Caco-2 (cell line): ENCODE measurements at regions not wholly inside any gene's neighbourhood (a gene's known extent, or its start where the extent isn't known, plus 50 kb on each side); places are given as distances from the start of the nearest gene placed in this dataset.

Experiments used
- BruUV-seq: library from RNA; stranded (reverse); fragments of 400-500 nt; replicated peaks from 2 replicates; lab custom pipeline; 2021; lab: Mats Ljungman, UMichigan
- CTCF ChIA-PET: fragments of 300-600 bp; sonication (Branson Sonifier 250); formaldehyde crosslinking; loops from one replicate; lab custom pipeline; 2022; ENCODE audit warnings: antibody characterized with exemption; lab: Charles Lee
- POLR2A ChIA-PET: fragments of 300-600 bp; sonication (Branson Sonifier 250); formaldehyde crosslinking; loops from one replicate; lab custom pipeline; 2022; ENCODE audit warnings: antibody characterized with exemption; lab: Charles Lee
- DNase-seq, 2 experiments: peaks; one replicate each; pipeline versions ENCODE4 v3.0.0 to v3.0.0-alpha.2; 2020 to 2022
- H3K27me3 ChIP-seq: replicated peaks from 2 replicates; pipeline ENCODE4 v1.6.0; 2011; ENCODE audit warnings: low read length; ENCODE audit not compliant: control insufficient read depth, insufficient read depth
- H3K36me3 ChIP-seq: 2 replicates; pipeline ENCODE4 v1.5.1; 2011; ENCODE audit warnings: low read length; ENCODE audit not compliant: control insufficient read depth, insufficient read depth
- H3K4me1 ChIP-seq: fragments of 250-450 bp; sonication (Bioruptor Pico); 2 replicates; pipeline ENCODE4 v1.5.1; 2020; ENCODE audit warnings: mild to moderate bottlenecking
- H3K4me3 ChIP-seq: 2 replicates; pipeline ENCODE4 v1.5.1; 2011; ENCODE audit warnings: low read depth, mild to moderate bottlenecking, control low read depth, low read length
- H3K9me3 ChIP-seq: fragments of 250-450 bp; sonication (Bioruptor Pico); 2 replicates; pipeline ENCODE4 v1.5.1; 2020; ENCODE audit warnings: mild to moderate bottlenecking, moderate library complexity
- H3K27ac Mint-ChIP-seq: one replicate; pipeline ENCODE4 v1.8.0; 2022; ENCODE audit warnings: mixed read lengths; ENCODE audit not compliant: unreplicated experiment
- H3K27me3 Mint-ChIP-seq: one replicate; pipeline ENCODE4 v1.8.0; 2022; ENCODE audit warnings: mixed read lengths; ENCODE audit not compliant: insufficient read depth, unreplicated experiment
- H3K36me3 Mint-ChIP-seq: one replicate; pipeline ENCODE4 v1.8.0; 2022; ENCODE audit warnings: mild to moderate bottlenecking, mixed read lengths; ENCODE audit not compliant: insufficient read depth, unreplicated experiment
- H3K4me1 Mint-ChIP-seq: one replicate; pipeline ENCODE4 v1.8.0; 2022; ENCODE audit warnings: low read depth, mixed read lengths; ENCODE audit not compliant: unreplicated experiment
- H3K4me3 Mint-ChIP-seq: one replicate; pipeline ENCODE4 v1.8.0; 2022; ENCODE audit warnings: mild to moderate bottlenecking, moderate library complexity, mixed read lengths; ENCODE audit not compliant: unreplicated experiment
- H3K9me3 Mint-ChIP-seq: one replicate; pipeline ENCODE4 v1.8.0; 2022; ENCODE audit warnings: mixed read lengths; ENCODE audit not compliant: unreplicated experiment
- CTCF ChIP-seq, 2 experiments: fragments of 200-600 bp in 1 of 2; IDR thresholded peaks; 1 replicate in 1 of 2; 2 replicates in 1 of 2; pipeline versions ENCODE4 v1.5.1 to v1.8.0; 2011 to 2022; ENCODE audit warnings: antibody characterized with exemption in 1 of 2, control low read depth in 1 of 2, inconsistent platforms in 1 of 2, low read depth in 1 of 2, low read length in 1 of 2, mild to moderate bottlenecking in 1 of 2, moderate library complexity in 1 of 2; ENCODE audit not compliant: insufficient read depth in 1 of 2, severe bottlenecking in 1 of 2, unreplicated experiment in 1 of 2
- intact Hi-C: fragments of 100-400 bp; cut with micrococcal nuclease; formaldehyde crosslinking; loops from one replicate; pipeline ENCODE4 v1.10.0; 2022; ENCODE audit not compliant: unreplicated experiment

- H3K36me3 Mint-ChIP-seq: no peaks in the 10 kb centered on the region
- Histone ChIP-seq H3K4me3 (no peak overlapping the region), H3K36me3 (no peaks in the 10 kb centered on the region), H3K9me3 (no peaks in the 10 kb centered on the region), H3K27me3 (no peaks in the 10 kb centered on the region), H3K4me1 (peaks cover 2% of the 10 kb centered on the region; the same call in 1 of the 2 replicates)
- no peak for TF ChIP-seq CTCF (IDR thresholded peaks at IDR 0.05; ENCODE audit: insufficient read depth in 1 of 2, low read depth in 1 of 2, low read length in 1 of 2, severe bottlenecking in 1 of 2, unreplicated experiment in 1 of 2)
- H3K27ac Mint-ChIP-seq: no peak overlapping the region
- intact Hi-C loops: no loop called here
- BruUV-seq: no TSS peak
- H3K27me3 Mint-ChIP-seq: no peaks in the 10 kb centered on the region
- DNase-seq: no peak
- no peak overlapping the region for H3K4me3 Mint-ChIP-seq
- no peaks in the 10 kb centered on the region for H3K9me3 Mint-ChIP-seq
- no peaks in the 10 kb centered on the region for H3K4me1 Mint-ChIP-seq
- ChIA-PET CTCF (no interaction called here), POLR2A (no interaction called here)
These were observed 57.7 kb upstream of the CTIF start for GRCh38 chr18:48481092-48481491.

- POLR2A ChIA-PET: no interaction called here
- CTCF ChIA-PET: no interaction called here
- TF ChIP-seq CTCF (IDR thresholded peaks at IDR 0.05; ENCODE audit: insufficient read depth in 1 of 2, low read depth in 1 of 2, low read length in 1 of 2, severe bottlenecking in 1 of 2, unreplicated experiment in 1 of 2): no peak
- no peaks in the 10 kb centered on the region for H3K36me3 Mint-ChIP-seq
- no peak for DNase-seq
- no peak overlapping the region for H3K4me3 ChIP-seq
- H3K27me3 Mint-ChIP-seq: no peaks in the 10 kb centered on the region
- H3K9me3 ChIP-seq: no peaks in the 10 kb centered on the region
- no peaks in the 10 kb centered on the region for H3K27me3 ChIP-seq
- no TSS peak for BruUV-seq
- no peaks in the 10 kb centered on the region for H3K36me3 ChIP-seq
- H3K9me3 Mint-ChIP-seq: no peaks in the 10 kb centered on the region
- intact Hi-C loops: no loop called here
- H3K4me1 ChIP-seq: peaks cover 4% of the 10 kb centered on the region; the same call in 1 of the 2 replicates
- no peaks in the 10 kb centered on the region for H3K4me1 Mint-ChIP-seq
- H3K4me3 Mint-ChIP-seq: no peak overlapping the region
- H3K27ac Mint-ChIP-seq: no peak overlapping the region
These were observed 59.3 kb upstream of the CTIF start for GRCh38 chr18:48479531-48479930.

- H3K4me1 Mint-ChIP-seq: no peaks in the 10 kb centered on the region
- H3K4me3 Mint-ChIP-seq: no peak overlapping the region
- H3K9me3 ChIP-seq: no peaks in the 10 kb centered on the region
- BruUV-seq: no TSS peak
- no peak overlapping the region for H3K4me3 ChIP-seq
- no peak for DNase-seq
- no peaks in the 10 kb centered on the region for H3K9me3 Mint-ChIP-seq
- no peak overlapping the region for H3K27ac Mint-ChIP-seq
- ChIA-PET CTCF (no interaction called here), POLR2A (no interaction called here)
- H3K4me1 ChIP-seq: peaks cover 4% of the 10 kb centered on the region; the same call in 1 of the 2 replicates
- intact Hi-C loops: loop anchor here (2.0 kb wide), 1 partner anchor 63 kb away; no protein-coding TSS in a partner anchor
- no peaks in the 10 kb centered on the region for H3K36me3 Mint-ChIP-seq
- no peak for TF ChIP-seq CTCF (IDR thresholded peaks at IDR 0.05; ENCODE audit: insufficient read depth in 1 of 2, low read depth in 1 of 2, low read length in 1 of 2, severe bottlenecking in 1 of 2, unreplicated experiment in 1 of 2)
- no peaks in the 10 kb centered on the region for H3K27me3 ChIP-seq
- no peaks in the 10 kb centered on the region for H3K36me3 ChIP-seq
- peaks cover 2% of the 10 kb centered on the region for H3K27me3 Mint-ChIP-seq
These were observed 61.5 kb upstream of the CTIF start for GRCh38 chr18:48477348-48477747.
